ENCODE measurements at regions not wholly inside any gene's neighbourhood (a gene's known extent, or its start where the extent isn't known, plus 50 kb on each side); places are given as distances from the start of the nearest gene placed in this dataset.

DNA sequence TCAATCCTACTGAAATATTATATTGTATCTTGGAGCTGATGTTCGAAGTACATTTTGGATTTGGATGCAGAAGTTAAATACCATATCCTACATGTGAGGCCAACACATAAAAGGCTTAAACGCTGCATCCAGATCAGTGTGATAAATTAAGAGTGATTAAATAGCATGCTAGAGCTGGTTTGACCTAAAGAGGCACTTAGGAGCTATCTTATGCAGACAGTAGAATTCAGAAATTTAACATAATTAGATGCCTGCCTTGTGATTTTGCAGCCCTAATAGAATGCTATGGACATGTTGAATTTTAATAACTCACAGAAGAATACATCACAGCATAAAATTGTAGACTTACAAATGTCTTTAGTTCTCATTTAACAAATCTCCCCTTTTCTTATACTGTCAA, 501.2 kb upstream of the LINC00305 start:
- no peaks in the 10 kb centered on the region for H3K36me3 ChIP-seq
- H3K27me3 ChIP-seq (ENCODE audit: low read depth), result no peaks in the 10 kb centered on the region
- H3K27ac ChIP-seq (replicated peaks), result no peak overlapping the region
- H3K4me1 ChIP-seq, result no peaks in the 10 kb centered on the region
- no peaks in the 10 kb centered on the region for H3K9me3 ChIP-seq (replicated peaks)
- TF ChIP-seq, protein P1, sequence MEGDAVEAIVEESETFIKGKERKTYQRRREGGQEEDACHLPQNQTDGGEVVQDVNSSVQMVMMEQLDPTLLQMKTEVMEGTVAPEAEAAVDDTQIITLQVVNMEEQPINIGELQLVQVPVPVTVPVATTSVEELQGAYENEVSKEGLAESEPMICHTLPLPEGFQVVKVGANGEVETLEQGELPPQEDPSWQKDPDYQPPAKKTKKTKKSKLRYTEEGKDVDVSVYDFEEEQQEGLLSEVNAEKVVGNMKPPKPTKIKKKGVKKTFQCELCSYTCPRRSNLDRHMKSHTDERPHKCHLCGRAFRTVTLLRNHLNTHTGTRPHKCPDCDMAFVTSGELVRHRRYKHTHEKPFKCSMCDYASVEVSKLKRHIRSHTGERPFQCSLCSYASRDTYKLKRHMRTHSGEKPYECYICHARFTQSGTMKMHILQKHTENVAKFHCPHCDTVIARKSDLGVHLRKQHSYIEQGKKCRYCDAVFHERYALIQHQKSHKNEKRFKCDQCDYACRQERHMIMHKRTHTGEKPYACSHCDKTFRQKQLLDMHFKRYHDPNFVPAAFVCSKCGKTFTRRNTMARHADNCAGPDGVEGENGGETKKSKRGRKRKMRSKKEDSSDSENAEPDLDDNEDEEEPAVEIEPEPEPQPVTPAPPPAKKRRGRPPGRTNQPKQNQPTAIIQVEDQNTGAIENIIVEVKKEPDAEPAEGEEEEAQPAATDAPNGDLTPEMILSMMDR (IDR thresholded peaks at IDR 0.05; ENCODE audit: borderline replicate concordance), result no peak
- H3K4me3 ChIP-seq, result no peak overlapping the region
- DNase-seq, result no peak
- intact Hi-C loops (cut with micrococcal nuclease), result no loop called here

DNA sequence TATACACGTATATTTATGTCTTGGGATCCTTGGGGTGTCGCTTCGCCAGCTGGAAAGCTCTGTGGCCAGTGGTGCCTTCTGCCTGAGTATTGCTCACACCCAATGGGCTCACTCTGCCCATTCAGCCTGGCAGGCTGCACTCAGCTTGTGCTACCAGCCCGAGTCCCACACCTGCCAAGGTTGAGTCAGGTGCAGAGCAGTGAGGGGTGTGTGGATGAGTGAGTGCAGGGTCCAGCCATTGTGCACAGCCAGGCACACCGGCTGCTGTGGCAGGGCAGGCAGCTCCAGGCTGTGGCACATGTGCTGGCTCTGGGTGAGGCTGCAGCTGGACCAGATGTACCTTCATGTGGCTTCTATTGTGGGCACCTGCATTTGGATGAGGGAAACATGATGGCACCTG, 496.9 kb upstream of the LINC00305 start:
- Histone ChIP-seq H3K9me3 (replicated peaks) (no peaks in the 10 kb centered on the region), H3K27ac (replicated peaks) (no peak overlapping the region), H3K4me3 (no peak overlapping the region), H3K27me3 (ENCODE audit: low read depth) (no peaks in the 10 kb centered on the region), H3K4me1 (no peaks in the 10 kb centered on the region), H3K36me3 (no peaks in the 10 kb centered on the region)
- DNase-seq, result no peak
- TF ChIP-seq, protein P1 (IDR thresholded peaks at IDR 0.05; ENCODE audit: borderline replicate concordance), result no peak
- intact Hi-C loops (cut with micrococcal nuclease), result no loop called here

DNA sequence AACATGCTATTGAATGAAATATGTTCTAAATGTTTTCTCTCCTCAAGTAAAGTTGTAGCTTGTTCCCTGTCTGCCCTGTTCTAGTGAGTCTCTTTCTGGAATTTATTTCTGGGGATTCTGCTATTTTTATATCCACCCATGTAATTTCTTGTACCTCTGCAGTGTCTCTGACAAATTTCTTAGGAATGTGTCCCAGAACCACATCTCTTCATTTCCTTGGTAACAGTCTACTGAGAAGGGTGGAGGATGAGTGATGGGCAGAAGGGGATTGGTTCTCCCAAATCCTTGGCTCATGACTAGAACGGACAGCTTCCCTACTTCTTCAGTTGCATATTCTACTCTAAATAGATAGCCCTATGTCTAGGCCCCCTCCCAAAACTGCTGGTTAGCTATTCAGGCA, 490.6 kb upstream of the LINC00305 start:
- Histone ChIP-seq H3K27ac (replicated peaks) (no peak overlapping the region), H3K4me1 (no peaks in the 10 kb centered on the region), H3K36me3 (no peaks in the 10 kb centered on the region), H3K9me3 (replicated peaks) (no peaks in the 10 kb centered on the region), H3K27me3 (ENCODE audit: low read depth) (no peaks in the 10 kb centered on the region), H3K4me3 (no peak overlapping the region)
- TF ChIP-seq, protein P1 (IDR thresholded peaks at IDR 0.05; ENCODE audit: borderline replicate concordance), result no peak
- no peak for DNase-seq
- intact Hi-C loops (cut with micrococcal nuclease), result no loop called here

DNA sequence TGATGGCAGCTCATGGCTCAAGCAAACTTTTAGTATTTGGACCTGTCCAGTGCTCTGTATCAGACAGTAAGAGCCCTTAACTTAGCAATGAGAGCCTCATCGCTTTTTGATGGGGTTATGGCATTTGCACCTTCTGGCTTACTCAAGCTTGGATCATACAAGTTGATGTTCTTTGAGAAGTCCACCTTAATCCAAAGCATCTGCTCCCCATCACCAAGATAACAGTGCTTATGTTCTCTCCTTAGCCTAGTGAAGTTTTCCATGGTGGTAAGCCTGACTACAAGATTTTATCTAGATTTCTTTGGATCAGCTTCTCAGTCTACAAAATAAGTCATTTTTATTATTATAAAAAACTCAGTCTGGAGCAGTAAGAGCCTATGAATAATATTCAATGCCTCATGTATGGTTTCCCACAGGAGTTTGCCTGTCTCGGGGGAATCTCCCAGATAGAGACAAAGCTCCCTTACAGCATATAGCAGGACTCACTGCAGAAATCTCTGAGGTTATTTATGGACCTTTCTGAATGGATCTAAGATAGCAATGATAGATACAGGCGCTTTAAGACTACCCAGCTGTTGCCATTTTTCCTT, 472.2 kb upstream of the LINC00305 start:
- TF ChIP-seq, protein P1 (IDR thresholded peaks at IDR 0.05; ENCODE audit: borderline replicate concordance), result no peak
- H3K27ac ChIP-seq (replicated peaks), result no peak overlapping the region
- intact Hi-C loops (cut with micrococcal nuclease), result no loop called here
- DNase-seq, result no peak
- no peaks in the 10 kb centered on the region for H3K9me3 ChIP-seq (replicated peaks)
- no peaks in the 10 kb centered on the region for H3K4me1 ChIP-seq
- H3K27me3 ChIP-seq (ENCODE audit: low read depth), result no peaks in the 10 kb centered on the region
- no peak overlapping the region for H3K4me3 ChIP-seq
- no peaks in the 10 kb centered on the region for H3K36me3 ChIP-seq

DNA sequence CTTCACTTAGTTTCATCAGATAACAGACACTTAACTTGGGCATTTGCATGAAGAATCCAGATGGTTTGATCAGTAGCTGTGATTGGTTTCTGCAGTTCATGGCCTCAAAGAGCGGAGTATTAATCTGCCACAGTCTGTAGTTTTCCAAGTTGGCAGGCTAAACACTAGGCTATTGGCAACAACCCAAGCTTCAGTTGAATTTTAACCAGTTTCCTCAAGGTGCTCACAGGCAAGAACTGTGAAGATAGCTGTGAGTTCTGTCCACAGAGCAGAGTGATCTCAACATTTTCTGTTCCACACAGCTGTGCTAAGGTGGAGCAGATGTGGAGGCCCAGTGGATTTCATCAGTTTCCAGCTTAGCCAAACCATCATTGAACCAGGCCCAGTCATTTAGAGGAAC, 469.5 kb upstream of the LINC00305 start:
- Histone ChIP-seq H3K36me3 (no peaks in the 10 kb centered on the region), H3K4me3 (no peak overlapping the region), H3K9me3 (replicated peaks) (no peaks in the 10 kb centered on the region), H3K27ac (replicated peaks) (no peak overlapping the region), H3K4me1 (no peaks in the 10 kb centered on the region), H3K27me3 (ENCODE audit: low read depth) (no peaks in the 10 kb centered on the region)
- TF ChIP-seq, protein P1 (IDR thresholded peaks at IDR 0.05; ENCODE audit: borderline replicate concordance), result no peak
- DNase-seq, result no peak
- intact Hi-C loops (cut with micrococcal nuclease), result no loop called here
